GM06990 (cell line): ENCODE measurements at regions not wholly inside any gene's neighbourhood (a gene's known extent, or its start where the extent isn't known, plus 50 kb on each side); places are given as distances from the start of the nearest gene placed in this dataset.

Experiments used
- DNase-seq: peaks from one replicate; pipeline ENCODE4 v3.0.0-alpha.2; 2011; ENCODE audit not compliant: insufficient read length; ENCODE audit errors: extremely low read depth
- H3K27me3 ChIP-seq: replicated peaks from 2 replicates; pipeline ENCODE4 v1.6.0; 2011; ENCODE audit warnings: low read length; ENCODE audit not compliant: control insufficient read depth, insufficient read depth
- H3K36me3 ChIP-seq: 2 replicates; pipeline ENCODE4 v1.5.1; 2011; ENCODE audit warnings: low read length; ENCODE audit not compliant: control insufficient read depth, insufficient read depth
- H3K4me3 ChIP-seq: replicated peaks from 2 replicates; pipeline ENCODE4 v1.5.1; 2011; ENCODE audit warnings: low read depth, mild to moderate bottlenecking, control low read depth, low read length
- CTCF ChIP-seq: IDR thresholded peaks from 2 replicates; pipeline ENCODE4 v1.5.1; 2011; ENCODE audit warnings: low read length, control low read depth, mild to moderate bottlenecking, inconsistent platforms; ENCODE audit not compliant: insufficient read depth, poor library complexity, severe bottlenecking

GRCh38 chr2:13135369-13135768 is 418.6 kb downstream of the TRIB2 start:
- Histone ChIP-seq H3K36me3 (no peaks in the 10 kb centered on the region), H3K27me3 (no peaks in the 10 kb centered on the region), H3K4me3 (no peak overlapping the region)
- no peak for DNase-seq
- no peak for TF ChIP-seq CTCF

- Histone ChIP-seq H3K27me3 (no peaks in the 10 kb centered on the region), H3K4me3 (no peak overlapping the region), H3K36me3 (no peaks in the 10 kb centered on the region)
- no peak for DNase-seq
- TF ChIP-seq CTCF, result no peak
Measured at GRCh38 chr2:13135856-13136255, 419.1 kb downstream of the TRIB2 start.

- Histone ChIP-seq H3K36me3 (no peaks in the 10 kb centered on the region), H3K27me3 (no peaks in the 10 kb centered on the region), H3K4me3 (no peak overlapping the region)
- TF ChIP-seq CTCF, result no peak
- no peak for DNase-seq
Measured at GRCh38 chr2:13137679-13138078, 420.9 kb downstream of the TRIB2 start.

- DNase-seq, result no peak
- Histone ChIP-seq H3K4me3 (no peak overlapping the region), H3K36me3 (no peaks in the 10 kb centered on the region), H3K27me3 (no peaks in the 10 kb centered on the region)
- no peak for TF ChIP-seq CTCF
Measured at GRCh38 chr2:13141315-13141714, 424.6 kb downstream of the TRIB2 start.

- H3K27me3 ChIP-seq, result no peaks in the 10 kb centered on the region
- DNase-seq, result no peak
- TF ChIP-seq CTCF, result no peak
- no peaks in the 10 kb centered on the region for H3K36me3 ChIP-seq
- H3K4me3 ChIP-seq, result no peak overlapping the region
Measured at GRCh38 chr2:13143451-13143850, 426.7 kb downstream of the TRIB2 start.

GRCh38 chr2:13156916-13157315 is 440.2 kb downstream of the TRIB2 start:
- DNase-seq, result no peak
- Histone ChIP-seq H3K27me3 (no peaks in the 10 kb centered on the region), H3K4me3 (no peak overlapping the region), H3K36me3 (no peaks in the 10 kb centered on the region)
- TF ChIP-seq CTCF, result no peak
